MM.1S (cell line): ENCODE measurements at regions not wholly inside any gene's neighbourhood (a gene's known extent, or its start where the extent isn't known, plus 50 kb on each side); places are given as distances from the start of the nearest gene placed in this dataset.
"Not testable (repeated sequence)": the region's sequence is repeated elsewhere in the genome, so short reads cannot be mapped to it uniquely, and the experiment has no call there.

Experiments used
- EZH2 ChIP-seq: fragments of 300-600 bp; sonication (generic); optimal IDR thresholded peaks from 2 replicates; pipeline ENCODE3; 2017; ENCODE audit warnings: low read depth, mild to moderate bottlenecking, antibody characterized with exemption, low read length, mixed read lengths
- TF ChIP-seq, protein P1 (sequence below): fragments of 300-600 bp; sonication (generic); IDR thresholded peaks from 2 replicates; pipeline ENCODE4 v1.5.1; 2016; ENCODE audit warnings: antibody characterized with exemption, low read length, mixed read lengths

DNA sequence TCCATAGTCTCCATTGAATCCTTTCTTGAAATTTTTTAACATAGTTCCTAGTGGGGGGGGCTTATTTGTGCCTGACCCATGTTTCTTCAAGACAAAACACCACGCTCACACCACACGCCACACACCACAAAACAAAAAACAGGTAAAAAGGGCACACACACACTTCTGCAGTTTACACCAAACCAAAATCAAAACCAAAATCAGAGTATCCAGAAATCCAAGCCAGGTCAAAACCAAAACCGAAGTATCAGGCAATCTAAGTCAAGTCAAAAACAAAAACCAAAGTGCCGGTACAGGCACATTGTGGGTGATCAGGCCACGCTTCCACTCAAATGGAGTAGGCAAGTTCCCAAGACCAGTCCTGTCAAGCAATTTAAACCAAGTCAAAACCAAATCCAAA lies 158.6 kb downstream of the PPIAL4G start:
- TF ChIP-seq, protein P1, sequence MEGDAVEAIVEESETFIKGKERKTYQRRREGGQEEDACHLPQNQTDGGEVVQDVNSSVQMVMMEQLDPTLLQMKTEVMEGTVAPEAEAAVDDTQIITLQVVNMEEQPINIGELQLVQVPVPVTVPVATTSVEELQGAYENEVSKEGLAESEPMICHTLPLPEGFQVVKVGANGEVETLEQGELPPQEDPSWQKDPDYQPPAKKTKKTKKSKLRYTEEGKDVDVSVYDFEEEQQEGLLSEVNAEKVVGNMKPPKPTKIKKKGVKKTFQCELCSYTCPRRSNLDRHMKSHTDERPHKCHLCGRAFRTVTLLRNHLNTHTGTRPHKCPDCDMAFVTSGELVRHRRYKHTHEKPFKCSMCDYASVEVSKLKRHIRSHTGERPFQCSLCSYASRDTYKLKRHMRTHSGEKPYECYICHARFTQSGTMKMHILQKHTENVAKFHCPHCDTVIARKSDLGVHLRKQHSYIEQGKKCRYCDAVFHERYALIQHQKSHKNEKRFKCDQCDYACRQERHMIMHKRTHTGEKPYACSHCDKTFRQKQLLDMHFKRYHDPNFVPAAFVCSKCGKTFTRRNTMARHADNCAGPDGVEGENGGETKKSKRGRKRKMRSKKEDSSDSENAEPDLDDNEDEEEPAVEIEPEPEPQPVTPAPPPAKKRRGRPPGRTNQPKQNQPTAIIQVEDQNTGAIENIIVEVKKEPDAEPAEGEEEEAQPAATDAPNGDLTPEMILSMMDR: not testable (repeated sequence)
- not testable (repeated sequence) for TF ChIP-seq EZH2
